Spleen (tissue), 7 donors: ENCODE measurements at regions not wholly inside any gene's neighbourhood (a gene's known extent, or its start where the extent isn't known, plus 50 kb on each side); places are given as distances from the start of the nearest gene placed in this dataset.

ENCODE experiments used
- CTCF ChIP-seq, 11 experiments: fragments of 200-600 bp in 7 of 11; fragments of 450-650 bp in 4 of 11; sonication (generic) in 4 of 11; IDR thresholded peaks in 8 of 11; conservative IDR thresholded peaks in 3 of 11; 1 replicate in 7 of 11; 2 replicates in 4 of 11; pipeline versions ENCODE4 v1.4.0 to v1.8.0; 2016 to 2021; ENCODE audit warnings: antibody characterized with exemption in 11 of 11, inconsistent platforms in 4 of 11, mild to moderate bottlenecking in 1 of 11
- POLR2A ChIP-seq, 3 donors: fragments of 450-650 bp; IDR thresholded peaks; one replicate each; pipeline ENCODE4 v1.5.1; 2017; ENCODE audit warnings: antibody characterized with exemption in 3 of 3, mild to moderate bottlenecking in 1 of 3
- donor health status: DM: no; HTN: no; CAD: no; lungs with moderate emphysema.
- donor health status: DM: no; HTN: no; CAD: no.
- donor health status: DM: no; HTN: no; CAD: no.

GRCh38 chr20:48069596-48069995, 284.3 kb upstream of the SULF2 start:
- no peak for TF ChIP-seq POLR2A (IDR thresholded peaks at IDR 0.05)
- no peak for TF ChIP-seq CTCF (IDR thresholded peaks at IDR 0.05 in 8 of 11, conservative IDR thresholded peaks at IDR 0.05 in 3 of 11)
